ENCODE measurements at regions not wholly inside any gene's neighbourhood (a gene's known extent, or its start where the extent isn't known, plus 50 kb on each side); places are given as distances from the start of the nearest gene placed in this dataset.
"Not testable (repeated sequence)": the region's sequence is repeated elsewhere in the genome, so short reads cannot be mapped to it uniquely, and the experiment has no call there.

GRCh38 chr4:155040031-155040430 lies 168.4 kb upstream of the NPY2R start:
- no peak overlapping the region for H3K4me3 ChIP-seq (ENCODE audit: low read depth, low read length)
- no peak for TF ChIP-seq CTCF (conservative IDR thresholded peaks at IDR 0.05; ENCODE audit: low read depth, low read length)
- no peak for DNase-seq (ENCODE audit: low read depth)

GRCh38 chr4:155042014-155042413 lies 166.4 kb upstream of the NPY2R start:
- DNase-seq (ENCODE audit: low read depth) = no peak

GRCh38 chr4:155044251-155044650 lies 164.2 kb upstream of the NPY2R start:
- not testable (repeated sequence) for H3K4me3 ChIP-seq (ENCODE audit: low read depth, low read length); DNase-seq (ENCODE audit: low read depth)

More at GRCh38 chr4:155042014-155042413, 166.4 kb upstream of the NPY2R start:
- no peak overlapping the region for H3K4me3 ChIP-seq (ENCODE audit: low read depth, low read length)
- no peak for TF ChIP-seq CTCF (conservative IDR thresholded peaks at IDR 0.05; ENCODE audit: low read depth, low read length)

GRCh38 chr4:155047755-155048154 lies 160.7 kb upstream of the NPY2R start:
- no peak overlapping the region for H3K4me3 ChIP-seq (ENCODE audit: low read depth, low read length)
- DNase-seq (ENCODE audit: low read depth) = no peak
- no peak for TF ChIP-seq CTCF (conservative IDR thresholded peaks at IDR 0.05; ENCODE audit: low read depth, low read length)

GRCh38 chr4:155054042-155054441 lies 154.4 kb upstream of the NPY2R start:
- not testable (repeated sequence) for H3K4me3 ChIP-seq (ENCODE audit: low read depth, low read length); DNase-seq (ENCODE audit: low read depth)

GRCh38 chr4:155060419-155060818 lies 148.0 kb upstream of the NPY2R start:
- no peak overlapping the region for H3K4me3 ChIP-seq (ENCODE audit: low read depth, low read length)
- no peak for TF ChIP-seq CTCF (conservative IDR thresholded peaks at IDR 0.05; ENCODE audit: low read depth, low read length)
- no peak for DNase-seq (ENCODE audit: low read depth)

GRCh38 chr4:155060873-155061272 lies 147.6 kb upstream of the NPY2R start:
- DNase-seq (ENCODE audit: low read depth) = no peak
- no peak overlapping the region for H3K4me3 ChIP-seq (ENCODE audit: low read depth, low read length)
- no peak for TF ChIP-seq CTCF (conservative IDR thresholded peaks at IDR 0.05; ENCODE audit: low read depth, low read length)

- no peak overlapping the region for H3K4me3 ChIP-seq (ENCODE audit: low read depth, low read length)
- no peak for DNase-seq (ENCODE audit: low read depth)
- TF ChIP-seq CTCF (conservative IDR thresholded peaks at IDR 0.05; ENCODE audit: low read depth, low read length) = no peak
Observed at GRCh38 chr4:155062948-155063347, 145.5 kb upstream of the NPY2R start.

GRCh38 chr4:155064934-155065333 lies 143.5 kb upstream of the NPY2R start:
- not testable (repeated sequence) for DNase-seq (ENCODE audit: low read depth); H3K4me3 ChIP-seq (ENCODE audit: low read depth, low read length)

All from epithelial cell of proximal tubule (primary cell).